Progenitor cell of endocrine pancreas (in vitro differentiated cells): ENCODE measurements at regions not wholly inside any gene's neighbourhood (a gene's known extent, or its start where the extent isn't known, plus 50 kb on each side); places are given as distances from the start of the nearest gene placed in this dataset.

Experiments used
- DNase-seq: peaks from one replicate; pipeline ENCODE4 v3.0.0; 2021; ENCODE audit warnings: low spot score; ENCODE audit not compliant: unreplicated experiment
- H3K27ac Mint-ChIP-seq: 2 replicates; pipeline ENCODE4 v1.8.0; 2021; ENCODE audit warnings: mild to moderate bottlenecking, moderate library complexity, mixed read lengths
- H3K27me3 Mint-ChIP-seq: 2 replicates; pipeline ENCODE4 v1.8.0; 2021; ENCODE audit warnings: mixed read lengths
- H3K36me3 Mint-ChIP-seq: 2 replicates; pipeline ENCODE4 v1.8.0; 2022; ENCODE audit warnings: mixed read lengths; ENCODE audit not compliant: insufficient read depth
- H3K4me1 Mint-ChIP-seq: 2 replicates; pipeline ENCODE4 v1.8.0; 2021; ENCODE audit warnings: low read depth, mixed read lengths
- H3K4me3 Mint-ChIP-seq: 2 replicates; pipeline ENCODE4 v1.8.0; 2021; ENCODE audit warnings: low read depth, mild to moderate bottlenecking, moderate library complexity, mixed read lengths
- H3K9me3 Mint-ChIP-seq: 2 replicates; pipeline ENCODE4 v1.8.0; 2021; ENCODE audit warnings: low read depth, mixed read lengths
- CTCF ChIP-seq: fragments of 200-600 bp; sonication (generic); IDR thresholded peaks from one replicate; pipeline ENCODE4 v1.5.0; 2021; ENCODE audit warnings: antibody characterized with exemption, mild to moderate bottlenecking; ENCODE audit not compliant: unreplicated experiment

GRCh38 chr5:30933599-30933998 lies 259.9 kb upstream of the CDH6 start:
- no peak for TF ChIP-seq CTCF
- H3K27ac Mint-ChIP-seq, result no peak overlapping the region

GRCh38 chr5:30932273-30933017 lies 261.0 kb upstream of the CDH6 start:
- Mint-ChIP-seq H3K9me3 (no peaks in the 10 kb centered on the region), H3K4me3 (no peak overlapping the region), H3K27ac (peak overlapping the region; percentile 50), H3K36me3 (no peaks in the 10 kb centered on the region), H3K4me1 (peaks cover 36% of the 10 kb centered on the region), H3K27me3 (no peaks in the 10 kb centered on the region)
- no peak for DNase-seq
- TF ChIP-seq CTCF, result no peak

More at GRCh38 chr5:30933599-30933998, 259.9 kb upstream of the CDH6 start:
- Mint-ChIP-seq H3K4me3 (no peak overlapping the region), H3K4me1 (peaks cover 40% of the 10 kb centered on the region), H3K9me3 (no peaks in the 10 kb centered on the region), H3K27me3 (no peaks in the 10 kb centered on the region), H3K36me3 (no peaks in the 10 kb centered on the region)
- no peak for DNase-seq

GRCh38 chr5:30930736-30931135 lies 262.8 kb upstream of the CDH6 start:
- no peaks in the 10 kb centered on the region for H3K27me3 Mint-ChIP-seq
- no peak for TF ChIP-seq CTCF
- H3K4me3 Mint-ChIP-seq, result no peak overlapping the region
- H3K27ac Mint-ChIP-seq, result no peak overlapping the region
- no peaks in the 10 kb centered on the region for H3K36me3 Mint-ChIP-seq
- peaks cover 27% of the 10 kb centered on the region for H3K4me1 Mint-ChIP-seq
- DNase-seq, result no peak
- no peaks in the 10 kb centered on the region for H3K9me3 Mint-ChIP-seq

- Mint-ChIP-seq H3K27ac (no peak overlapping the region), H3K27me3 (no peaks in the 10 kb centered on the region), H3K4me3 (no peak overlapping the region), H3K36me3 (no peaks in the 10 kb centered on the region), H3K4me1 (peaks cover 27% of the 10 kb centered on the region), H3K9me3 (peaks cover 2% of the 10 kb centered on the region)
- no peak for TF ChIP-seq CTCF
- no peak for DNase-seq
These were observed 264.5 kb upstream of the CDH6 start for GRCh38 chr5:30928956-30929355.

GRCh38 chr5:30926218-30926617 lies 267.3 kb upstream of the CDH6 start:
- no peak overlapping the region for H3K4me3 Mint-ChIP-seq
- H3K27me3 Mint-ChIP-seq, result no peaks in the 10 kb centered on the region
- no peak overlapping the region for H3K27ac Mint-ChIP-seq
- no peak for DNase-seq
- H3K9me3 Mint-ChIP-seq, result peaks cover 4% of the 10 kb centered on the region
- H3K36me3 Mint-ChIP-seq, result no peaks in the 10 kb centered on the region
- H3K4me1 Mint-ChIP-seq, result peaks cover 7% of the 10 kb centered on the region
- TF ChIP-seq CTCF, result no peak
